ENCODE measurements at regions not wholly inside any gene's neighbourhood (a gene's known extent, or its start where the extent isn't known, plus 50 kb on each side); places are given as distances from the start of the nearest gene placed in this dataset.

GRCh38 chr18:4858379-4859127 is 338.5 kb downstream of the AKAIN1 start:
- DNase-seq = no peak

GRCh38 chr18:4854671-4855070 is 342.4 kb downstream of the AKAIN1 start:
- no peak for DNase-seq

GRCh38 chr18:4851301-4851976 is 345.6 kb downstream of the AKAIN1 start:
- no peak for DNase-seq

GRCh38 chr18:4847056-4847455 is 350.0 kb downstream of the AKAIN1 start:
- DNase-seq = no peak

GRCh38 chr18:4844320-4844719 is 352.7 kb downstream of the AKAIN1 start:
- no peak for DNase-seq

- no peak for DNase-seq
These were observed 353.3 kb downstream of the AKAIN1 start for GRCh38 chr18:4843771-4844170.

- DNase-seq = no peak
These were observed 354.3 kb downstream of the AKAIN1 start for GRCh38 chr18:4842751-4843150.

- DNase-seq = no peak
These were observed 354.8 kb downstream of the AKAIN1 start for GRCh38 chr18:4842287-4842686.

- DNase-seq = no peak
These were observed 357.4 kb downstream of the AKAIN1 start for GRCh38 chr18:4839639-4840038.

- no peak for DNase-seq
These were observed 360.9 kb downstream of the AKAIN1 start for GRCh38 chr18:4836141-4836540.

- no peak for DNase-seq
These were observed 365.2 kb downstream of the AKAIN1 start for GRCh38 chr18:4831791-4832375.

- no peak for DNase-seq
These were observed 365.9 kb downstream of the AKAIN1 start for GRCh38 chr18:4831127-4831526.

GRCh38 chr18:4823091-4823490 is 368.0 kb upstream of the DLGAP1 start:
- DNase-seq = no peak

GRCh38 chr18:4821801-4822200 is 366.7 kb upstream of the DLGAP1 start:
- DNase-seq = peak in 6 of 56 donors; percentile 10 to 36 (median 18)

- DNase-seq = no peak
These were observed 362.6 kb upstream of the DLGAP1 start for GRCh38 chr18:4817665-4818064.

- no peak for DNase-seq
These were observed 358.6 kb upstream of the DLGAP1 start for GRCh38 chr18:4813708-4814107.

- DNase-seq = no peak
These were observed 353.8 kb upstream of the DLGAP1 start for GRCh38 chr18:4808891-4809290.

- DNase-seq = no peak
These were observed 352.6 kb upstream of the DLGAP1 start for GRCh38 chr18:4807604-4808293.

- no peak for DNase-seq
These were observed 351.2 kb upstream of the DLGAP1 start for GRCh38 chr18:4806331-4806730.

GRCh38 chr18:4802296-4802695 is 347.2 kb upstream of the DLGAP1 start:
- DNase-seq = no peak

- DNase-seq = no peak
These were observed 346.0 kb upstream of the DLGAP1 start for GRCh38 chr18:4801151-4801550.

All from nucleus accumbens (tissue), 56 donors.